OCI-LY7 (cell line): ENCODE measurements at regions not wholly inside any gene's neighbourhood (a gene's known extent, or its start where the extent isn't known, plus 50 kb on each side); places are given as distances from the start of the nearest gene placed in this dataset.

ENCODE experiments used
- EZH2phosphoT487 ChIP-seq: fragments of 200-600 bp; sonication (generic); IDR thresholded peaks from 2 replicates; pipeline ENCODE4 v1.6.1; 2018; ENCODE audit warnings: low read depth, borderline replicate concordance, mild to moderate bottlenecking, mixed run types, antibody characterized with exemption, low read length, moderate library complexity, mixed read lengths
- TF ChIP-seq, protein P1 (sequence below): fragments of 200-600 bp; sonication (generic); conservative IDR thresholded peaks from 2 replicates; pipeline ENCODE4 v1.5.1; 2014; ENCODE audit warnings: mild to moderate bottlenecking, antibody characterized with exemption, low read length, moderate library complexity, mixed read lengths

- TF ChIP-seq, protein P1, sequence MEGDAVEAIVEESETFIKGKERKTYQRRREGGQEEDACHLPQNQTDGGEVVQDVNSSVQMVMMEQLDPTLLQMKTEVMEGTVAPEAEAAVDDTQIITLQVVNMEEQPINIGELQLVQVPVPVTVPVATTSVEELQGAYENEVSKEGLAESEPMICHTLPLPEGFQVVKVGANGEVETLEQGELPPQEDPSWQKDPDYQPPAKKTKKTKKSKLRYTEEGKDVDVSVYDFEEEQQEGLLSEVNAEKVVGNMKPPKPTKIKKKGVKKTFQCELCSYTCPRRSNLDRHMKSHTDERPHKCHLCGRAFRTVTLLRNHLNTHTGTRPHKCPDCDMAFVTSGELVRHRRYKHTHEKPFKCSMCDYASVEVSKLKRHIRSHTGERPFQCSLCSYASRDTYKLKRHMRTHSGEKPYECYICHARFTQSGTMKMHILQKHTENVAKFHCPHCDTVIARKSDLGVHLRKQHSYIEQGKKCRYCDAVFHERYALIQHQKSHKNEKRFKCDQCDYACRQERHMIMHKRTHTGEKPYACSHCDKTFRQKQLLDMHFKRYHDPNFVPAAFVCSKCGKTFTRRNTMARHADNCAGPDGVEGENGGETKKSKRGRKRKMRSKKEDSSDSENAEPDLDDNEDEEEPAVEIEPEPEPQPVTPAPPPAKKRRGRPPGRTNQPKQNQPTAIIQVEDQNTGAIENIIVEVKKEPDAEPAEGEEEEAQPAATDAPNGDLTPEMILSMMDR, result no peak
- no peak for TF ChIP-seq EZH2phosphoT487
Measured at GRCh38 chr1:14521622-14522021, 76.9 kb upstream of the KAZN start.
